Kidney (tissue), 13 donors: ENCODE measurements at regions not wholly inside any gene's neighbourhood (a gene's known extent, or its start where the extent isn't known, plus 50 kb on each side); places are given as distances from the start of the nearest gene placed in this dataset.

Experiments
- DNase-seq, 5 donors: peaks; one replicate each; pipeline ENCODE4 v3.0.0-alpha.2; 2013 to 2020
- FAIRE-seq: peaks from 2 replicates; lab custom pipeline; 2012; peaks lifted over from hg19 to GRCh38; lab: Jason Lieb, UNC
- H3K27ac ChIP-seq, 2 donors: one replicate each; pipeline ENCODE4 v1.7.0; 2013; ENCODE audit warnings: low read depth in 2 of 2, low read length in 2 of 2, inconsistent platforms in 1 of 2
- H3K27me3 ChIP-seq: one replicate; pipeline ENCODE4 v1.7.1; 2013; ENCODE audit warnings: low read length, inconsistent platforms; ENCODE audit not compliant: control insufficient read depth, insufficient read depth
- H3K36me3 ChIP-seq, 3 donors: one replicate each; pipeline versions ENCODE4 v1.7.0 to v1.7.1; 2013; ENCODE audit warnings: low read length in 3 of 3, control low read depth in 1 of 3, inconsistent platforms in 1 of 3; ENCODE audit not compliant: insufficient read depth in 3 of 3, control insufficient read depth in 2 of 3
- H3K4me1 ChIP-seq, 3 donors: one replicate each; pipeline versions ENCODE4 v1.7.0 to v1.7.1; 2013; ENCODE audit warnings: low read length in 3 of 3, inconsistent platforms in 1 of 3, low read depth in 1 of 3; ENCODE audit not compliant: control insufficient read depth in 2 of 3, insufficient read depth in 2 of 3
- H3K4me3 ChIP-seq, 3 donors: one replicate each; pipeline versions ENCODE4 v1.7.0 to v1.8.1; 2013; ENCODE audit warnings: low read length in 3 of 3, control low read depth in 1 of 3, inconsistent platforms in 1 of 3
- H3K9ac ChIP-seq, 3 donors: one replicate each; pipeline versions ENCODE4 v1.7.0 to v1.7.1; 2013; ENCODE audit warnings: low read length in 3 of 3, control low read depth in 1 of 3, inconsistent platforms in 1 of 3
- H3K9me3 ChIP-seq, 3 donors: one replicate each; pipeline versions ENCODE4 v1.7.0 to v1.7.1; 2013; ENCODE audit warnings: low read length in 3 of 3, control low read depth in 1 of 3, inconsistent platforms in 1 of 3; ENCODE audit not compliant: control insufficient read depth in 2 of 3, insufficient read depth in 1 of 3
- intact Hi-C: fragments of 100-400 bp; cut with DNase I; formaldehyde crosslinking; loops from one replicate; pipeline ENCODE4 v1.11.1; 2022
- TF ChIP-seq, protein P1 (sequence below): IDR thresholded peaks from 3 replicates; pipeline ENCODE4 v1.5.1; 2012; ENCODE audit warnings: mild to moderate bottlenecking, moderate library complexity, borderline replicate concordance; ENCODE audit not compliant: insufficient read depth; ENCODE audit errors: extremely low read depth
- donor health status: control.
- donor health status: control.
- donor health status: control.
- donor health status: control.
- donor health status: control.
- donor health status: DM: yes; HTN: yes; CAD: no.
- donor health status: Normal renal cell carcinoma (clear cell type).

DNA sequence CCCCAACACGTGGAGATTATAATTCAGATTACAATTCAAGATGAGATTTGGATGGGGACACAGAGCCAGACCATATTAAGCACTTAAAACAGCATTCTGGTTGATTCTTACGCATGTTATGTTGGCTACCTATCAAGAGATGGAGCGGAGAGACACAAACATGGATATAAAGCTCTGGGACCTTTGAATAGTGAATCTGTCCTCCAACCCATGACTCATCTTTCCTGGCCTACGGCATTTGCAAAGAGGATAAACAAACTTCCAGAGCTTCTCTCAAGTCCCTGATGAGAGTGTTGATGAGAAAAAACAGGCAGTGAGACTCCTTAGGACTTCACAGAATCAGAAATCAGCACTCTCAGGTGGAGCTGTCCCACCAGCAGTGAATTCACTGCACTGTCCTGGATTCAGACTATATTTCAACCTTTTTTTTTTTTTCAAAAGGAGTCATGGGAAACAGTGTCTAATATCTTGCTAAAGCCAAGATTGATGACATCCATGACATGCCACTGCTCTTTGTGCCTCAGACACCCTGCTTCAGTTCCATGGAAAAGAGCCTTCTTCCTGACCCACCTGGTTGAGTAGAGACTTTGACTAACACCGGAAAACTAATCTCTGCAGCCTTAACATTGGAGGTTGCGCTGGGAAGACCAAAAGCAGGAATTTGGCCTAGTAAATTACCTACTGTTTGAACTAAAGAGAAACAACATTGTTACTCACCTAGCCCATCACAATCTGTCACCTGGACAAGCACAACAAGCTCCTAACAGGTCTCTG lies 62.1 kb upstream of the NPAS2 start:
- Histone ChIP-seq H3K4me1 (no peaks in the 10 kb centered on the region), H3K9me3 (no peaks in the 10 kb centered on the region), H3K4me3 (no peak overlapping the region), H3K9ac (no peak overlapping the region), H3K27ac (no peak overlapping the region), H3K27me3 (no peaks in the 10 kb centered on the region), H3K36me3 (no peaks in the 10 kb centered on the region)
- TF ChIP-seq, protein P1, sequence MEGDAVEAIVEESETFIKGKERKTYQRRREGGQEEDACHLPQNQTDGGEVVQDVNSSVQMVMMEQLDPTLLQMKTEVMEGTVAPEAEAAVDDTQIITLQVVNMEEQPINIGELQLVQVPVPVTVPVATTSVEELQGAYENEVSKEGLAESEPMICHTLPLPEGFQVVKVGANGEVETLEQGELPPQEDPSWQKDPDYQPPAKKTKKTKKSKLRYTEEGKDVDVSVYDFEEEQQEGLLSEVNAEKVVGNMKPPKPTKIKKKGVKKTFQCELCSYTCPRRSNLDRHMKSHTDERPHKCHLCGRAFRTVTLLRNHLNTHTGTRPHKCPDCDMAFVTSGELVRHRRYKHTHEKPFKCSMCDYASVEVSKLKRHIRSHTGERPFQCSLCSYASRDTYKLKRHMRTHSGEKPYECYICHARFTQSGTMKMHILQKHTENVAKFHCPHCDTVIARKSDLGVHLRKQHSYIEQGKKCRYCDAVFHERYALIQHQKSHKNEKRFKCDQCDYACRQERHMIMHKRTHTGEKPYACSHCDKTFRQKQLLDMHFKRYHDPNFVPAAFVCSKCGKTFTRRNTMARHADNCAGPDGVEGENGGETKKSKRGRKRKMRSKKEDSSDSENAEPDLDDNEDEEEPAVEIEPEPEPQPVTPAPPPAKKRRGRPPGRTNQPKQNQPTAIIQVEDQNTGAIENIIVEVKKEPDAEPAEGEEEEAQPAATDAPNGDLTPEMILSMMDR, result no peak
- FAIRE-seq, result no peak
- intact Hi-C loops, result no loop called here
- DNase-seq, result no peak

DNA sequence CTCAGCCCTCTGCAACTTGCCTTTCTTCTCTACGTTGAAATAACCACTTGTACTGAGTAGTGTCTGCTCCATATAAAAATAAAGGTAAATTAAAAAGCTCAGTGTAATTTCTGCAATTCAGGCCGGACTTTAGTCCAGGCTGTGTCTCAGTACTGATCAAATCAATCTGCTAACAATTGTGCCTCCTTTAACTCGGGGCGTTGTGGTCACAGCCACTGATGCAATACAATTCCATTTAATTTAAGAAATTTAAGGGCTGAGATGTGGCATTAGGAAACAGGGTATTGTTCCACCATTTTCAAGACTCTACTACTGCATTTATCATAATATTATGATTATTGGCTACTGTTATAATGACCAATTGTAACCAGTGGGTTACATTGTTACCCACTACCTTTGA lies 60.0 kb upstream of the NPAS2 start:
- Histone ChIP-seq H3K9me3 (no peaks in the 10 kb centered on the region), H3K27me3 (no peaks in the 10 kb centered on the region), H3K27ac (no peak overlapping the region), H3K4me1 (no peaks in the 10 kb centered on the region), H3K36me3 (no peaks in the 10 kb centered on the region), H3K4me3 (no peak overlapping the region), H3K9ac (no peak overlapping the region)
- FAIRE-seq (no peak), DNase-seq (no peak)
- intact Hi-C loops, result no loop called here
- TF ChIP-seq, protein P1, result no peak

GRCh38 chr2:100761365-100761764 lies 58.6 kb upstream of the NPAS2 start:
- TF ChIP-seq, protein P1, result no peak
- Histone ChIP-seq H3K9ac (no peak overlapping the region), H3K4me3 (no peak overlapping the region), H3K9me3 (no peaks in the 10 kb centered on the region), H3K27ac (no peak overlapping the region), H3K4me1 (no peaks in the 10 kb centered on the region), H3K27me3 (no peaks in the 10 kb centered on the region), H3K36me3 (no peaks in the 10 kb centered on the region)
- intact Hi-C loops, result no loop called here
- FAIRE-seq (no peak), DNase-seq (no peak)
